T-helper 1 cell (primary cell): ENCODE measurements at regions not wholly inside any gene's neighbourhood (a gene's known extent, or its start where the extent isn't known, plus 50 kb on each side); places are given as distances from the start of the nearest gene placed in this dataset.

ENCODE experiments used
- DNase-seq, 5 donors: peaks; one replicate each; pipeline ENCODE4 v3.0.0-alpha.2; 2012 to 2020

DNA sequence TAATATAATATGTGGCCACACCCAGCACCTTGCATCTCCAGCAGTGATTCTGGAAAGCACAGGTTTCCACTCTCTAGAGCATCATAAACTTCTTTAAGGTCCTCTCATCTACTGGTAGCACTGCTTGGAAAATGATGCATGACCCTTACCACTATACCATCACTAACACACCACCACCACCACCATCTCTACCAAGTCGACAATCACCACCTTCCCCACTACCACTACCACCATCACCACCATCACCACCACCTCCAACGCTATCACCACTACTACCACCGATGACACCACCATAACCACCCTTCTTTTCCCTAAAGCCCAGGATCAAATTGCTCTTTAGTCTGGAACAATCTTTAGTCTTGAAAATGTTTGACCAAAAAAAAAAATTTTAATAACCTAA is 390.4 kb downstream of the SUCLA2 start:
- DNase-seq, result no peak

DNA sequence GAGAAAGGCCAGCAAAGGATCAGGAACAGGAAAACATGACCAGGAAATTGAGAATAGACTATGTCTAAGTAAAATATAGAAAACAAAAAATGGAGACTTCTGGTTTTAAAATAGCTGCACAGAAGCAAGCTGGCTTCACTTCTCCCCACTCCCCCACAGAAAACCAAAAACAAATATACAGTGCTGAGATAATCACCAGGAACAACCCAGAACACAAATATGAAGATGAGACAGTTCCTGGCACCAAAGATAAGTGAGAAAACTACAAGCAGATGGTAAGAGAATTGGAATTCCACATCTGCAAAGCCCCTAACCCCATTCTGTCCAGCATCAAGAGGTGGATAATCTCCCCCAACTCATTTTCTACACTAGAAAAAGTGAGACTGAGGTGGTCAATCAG is 397.7 kb downstream of the SUCLA2 start:
- no peak for DNase-seq

DNA sequence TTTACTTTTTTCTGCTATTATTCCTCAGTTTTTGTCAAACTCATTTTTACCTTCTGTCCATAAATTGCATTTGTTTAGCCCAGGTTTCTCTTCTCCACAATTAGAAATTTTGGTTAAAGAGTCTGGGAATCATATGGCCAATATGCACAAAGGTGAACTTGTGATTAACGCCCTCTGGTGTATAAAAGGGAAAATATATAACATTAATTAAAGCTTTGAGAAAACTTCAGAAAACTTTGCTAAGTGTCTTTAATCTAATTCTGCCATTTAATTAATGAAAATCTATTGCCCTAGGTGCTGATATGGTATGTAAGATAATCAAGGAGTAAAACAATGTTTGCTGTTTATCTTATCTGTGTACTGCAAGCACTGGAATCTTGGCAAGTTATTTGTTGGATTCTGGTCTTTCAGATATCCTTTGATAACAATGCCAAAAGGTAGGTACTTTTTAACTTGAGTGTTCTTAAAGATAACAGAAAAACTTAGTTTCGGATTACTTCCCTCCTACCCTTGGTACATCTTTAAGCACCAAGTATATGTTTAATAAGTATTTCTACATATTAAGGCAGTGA is 402.6 kb downstream of the SUCLA2 start:
- DNase-seq, result no peak

DNA sequence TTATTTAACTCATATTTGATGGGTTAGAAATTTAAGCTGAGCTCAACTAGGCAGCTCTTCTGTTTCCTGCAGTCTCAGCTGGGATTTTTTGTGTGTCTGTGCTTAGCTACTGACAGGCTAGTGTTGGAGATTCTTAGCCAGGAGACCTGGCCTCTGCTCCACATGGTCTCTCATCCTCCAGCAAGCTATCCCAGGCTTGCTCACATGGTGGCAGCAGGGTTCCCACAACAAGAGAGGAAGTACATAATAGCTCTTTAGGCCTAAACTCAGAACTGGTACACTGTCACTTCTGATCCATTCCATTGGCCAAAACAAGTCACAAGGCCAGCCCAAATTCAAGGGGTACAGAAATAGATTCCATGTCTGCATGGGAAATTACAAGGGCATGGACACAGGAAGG is 406.2 kb downstream of the SUCLA2 start:
- no peak for DNase-seq

DNA sequence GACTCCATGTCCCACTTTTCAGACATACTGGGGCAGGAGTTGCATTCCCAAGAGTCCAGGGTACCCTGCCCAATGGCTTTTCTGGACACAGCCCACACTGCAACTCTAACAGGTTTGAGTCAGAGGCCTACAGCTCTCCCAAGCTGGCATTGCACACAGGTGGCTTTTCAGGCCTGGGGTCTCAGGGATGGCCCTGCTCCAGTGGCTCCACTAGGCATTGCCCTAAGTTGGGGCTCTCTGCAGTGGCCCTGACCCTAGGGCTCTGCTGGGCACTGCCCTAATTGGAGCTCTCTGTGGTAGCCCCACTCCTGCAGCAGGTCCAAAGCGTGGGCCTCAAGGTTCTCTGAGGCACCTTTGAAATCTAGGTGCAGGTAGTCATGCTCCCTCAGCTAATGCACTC is 408.8 kb downstream of the SUCLA2 start:
- no peak for DNase-seq

DNA sequence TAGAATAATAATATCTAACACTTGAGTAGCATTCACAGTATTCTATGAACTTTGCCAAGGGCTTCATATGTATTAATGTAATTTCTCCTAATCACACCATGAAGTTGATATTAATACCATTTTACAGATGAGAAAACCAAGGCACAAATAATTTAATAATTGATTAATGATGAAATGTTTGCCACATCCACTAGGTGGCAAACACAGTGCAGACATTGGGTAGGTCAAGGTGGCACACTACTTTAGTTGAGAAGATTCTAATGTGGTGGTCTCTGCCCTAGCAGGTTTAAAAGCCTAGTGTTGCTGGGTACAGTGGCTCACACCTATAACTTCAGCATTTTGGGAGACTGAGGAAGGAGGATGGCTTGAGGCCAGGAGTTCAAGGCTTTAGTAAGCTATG is 412.4 kb downstream of the SUCLA2 start:
- DNase-seq, result no peak

DNA sequence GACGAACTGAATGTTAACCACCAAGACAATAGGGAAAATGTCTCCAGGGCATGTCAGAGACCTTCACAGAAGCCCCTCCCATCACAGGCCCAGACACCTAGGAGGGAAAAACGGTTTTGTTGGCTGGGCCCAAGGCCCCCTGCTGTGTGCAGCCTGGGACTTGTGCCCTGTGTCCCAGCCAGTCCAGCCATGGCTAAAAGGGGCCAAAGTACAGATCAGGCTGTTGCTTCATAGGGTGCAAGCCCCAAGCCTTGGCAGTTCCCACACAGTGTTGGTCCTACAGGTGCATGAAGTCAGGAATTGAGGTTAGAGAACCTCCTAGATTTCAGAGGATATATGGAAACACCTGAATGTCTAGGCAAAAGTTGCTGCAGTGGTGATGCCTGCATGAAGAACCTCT is 428.7 kb downstream of the SUCLA2 start:
- no peak for DNase-seq

DNA sequence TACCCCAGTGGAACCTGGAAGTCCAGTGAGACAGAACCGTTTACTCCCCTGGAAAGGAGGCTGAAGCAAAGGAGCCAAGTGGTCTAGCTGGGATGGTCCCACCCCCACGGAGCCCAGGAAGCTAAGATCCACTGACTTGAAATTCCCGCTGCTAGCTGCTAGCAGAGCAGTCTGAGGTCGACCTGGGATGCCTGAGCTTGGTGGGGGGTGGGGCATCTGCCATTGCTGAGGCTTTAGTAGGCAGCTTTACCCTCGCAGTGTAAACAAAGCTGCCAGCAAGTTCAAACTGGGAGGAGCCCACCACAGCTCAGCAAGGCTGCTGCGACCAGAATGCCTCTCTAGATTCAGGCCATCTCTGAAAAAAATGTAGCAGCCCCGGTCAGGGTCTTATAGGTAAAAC is 437.0 kb downstream of the SUCLA2 start:
- no peak for DNase-seq

DNA sequence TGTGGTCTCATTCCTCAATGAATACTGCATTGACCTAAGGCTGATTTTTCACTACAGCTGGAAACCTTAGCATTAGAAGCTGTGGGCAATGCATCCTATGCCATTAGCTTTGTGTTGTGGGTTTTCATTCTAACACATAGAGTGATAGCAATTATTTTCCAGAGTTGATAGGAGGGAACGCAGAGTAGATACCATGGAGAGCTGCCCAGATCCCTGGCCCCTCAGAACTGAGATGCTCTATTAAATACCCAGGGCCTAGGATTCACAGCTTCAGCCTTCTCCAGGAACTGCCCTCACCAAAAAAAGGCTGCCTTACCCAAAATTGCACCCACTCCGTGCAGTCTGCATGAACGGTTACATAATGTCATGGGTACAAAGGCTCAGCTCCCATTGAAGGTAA is 444.4 kb downstream of the SUCLA2 start:
- DNase-seq, result no peak

DNA sequence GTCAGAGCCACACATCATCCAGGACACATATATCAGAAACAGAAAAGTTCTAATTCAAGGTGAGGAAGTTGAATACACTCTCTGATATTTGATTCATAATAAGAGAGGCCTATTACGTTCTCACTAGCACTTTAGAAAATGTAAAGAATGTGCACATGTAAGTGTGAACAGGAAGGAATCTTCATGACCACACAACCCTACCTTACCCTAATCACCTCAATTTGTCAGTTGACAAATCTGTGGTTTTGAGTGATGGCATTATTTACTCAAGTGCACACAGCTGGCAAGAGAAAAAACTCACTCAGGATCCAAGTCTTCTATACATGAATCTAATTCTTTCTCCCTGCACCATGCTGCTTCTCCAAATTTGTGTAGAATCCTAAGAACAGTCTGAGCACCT is 445.8 kb downstream of the SUCLA2 start:
- DNase-seq, result no peak

DNA sequence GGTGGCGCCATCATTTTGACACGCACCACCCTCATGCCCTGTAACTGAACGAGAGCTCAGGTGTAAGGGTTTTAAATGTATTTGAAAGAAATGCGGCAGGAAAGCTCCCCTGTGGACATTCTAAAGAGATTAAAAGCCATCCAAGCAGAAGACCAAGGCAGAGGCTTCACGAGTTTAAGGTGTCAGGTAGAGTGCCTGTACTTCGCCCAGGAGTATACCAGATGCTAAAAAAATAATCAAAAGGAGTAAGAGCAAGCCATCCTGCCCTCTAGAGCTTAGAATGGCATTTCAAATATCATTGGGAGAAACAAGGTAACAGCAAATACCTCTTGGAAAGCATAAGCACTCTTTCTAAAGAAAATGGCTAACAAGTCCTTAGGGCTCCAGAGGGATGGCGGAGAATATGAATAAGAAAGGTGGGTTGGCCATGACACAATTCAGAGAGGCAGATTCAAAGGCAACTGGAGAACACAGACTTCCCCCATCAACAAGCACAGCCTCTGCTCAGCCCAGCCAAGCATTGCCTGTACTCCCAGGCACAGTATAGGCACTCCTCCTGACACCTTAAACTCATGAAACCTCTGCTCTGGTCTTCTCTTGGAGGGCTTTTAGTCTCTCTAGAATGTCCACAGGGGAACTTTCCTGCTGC is 447.6 kb downstream of the SUCLA2 start:
- no peak for DNase-seq

DNA sequence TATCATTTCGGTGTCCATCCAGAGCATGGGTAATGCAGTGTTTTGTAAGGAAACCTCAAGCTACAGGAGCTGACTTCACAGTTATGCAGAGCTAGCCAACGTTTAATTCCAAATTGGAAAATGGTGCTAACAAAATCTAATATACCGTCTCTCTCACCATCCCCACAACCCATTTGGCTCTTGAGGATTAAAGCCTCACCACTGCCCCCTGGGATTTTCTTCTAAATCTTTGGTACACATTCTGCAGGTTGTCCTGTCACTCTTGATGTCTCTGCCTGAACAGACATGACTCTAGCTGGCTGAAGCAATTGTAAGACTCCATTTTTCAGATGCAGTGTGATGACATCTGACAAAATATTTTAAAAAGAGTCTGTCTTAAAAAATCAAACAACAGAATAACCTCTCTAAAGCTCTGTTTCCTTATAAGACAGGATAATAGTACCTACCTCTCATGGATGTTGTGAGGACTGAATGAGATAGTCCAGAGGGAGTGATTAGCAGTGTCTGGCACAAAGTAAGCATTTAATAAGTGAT is 451.8 kb downstream of the SUCLA2 start:
- no peak for DNase-seq

DNA sequence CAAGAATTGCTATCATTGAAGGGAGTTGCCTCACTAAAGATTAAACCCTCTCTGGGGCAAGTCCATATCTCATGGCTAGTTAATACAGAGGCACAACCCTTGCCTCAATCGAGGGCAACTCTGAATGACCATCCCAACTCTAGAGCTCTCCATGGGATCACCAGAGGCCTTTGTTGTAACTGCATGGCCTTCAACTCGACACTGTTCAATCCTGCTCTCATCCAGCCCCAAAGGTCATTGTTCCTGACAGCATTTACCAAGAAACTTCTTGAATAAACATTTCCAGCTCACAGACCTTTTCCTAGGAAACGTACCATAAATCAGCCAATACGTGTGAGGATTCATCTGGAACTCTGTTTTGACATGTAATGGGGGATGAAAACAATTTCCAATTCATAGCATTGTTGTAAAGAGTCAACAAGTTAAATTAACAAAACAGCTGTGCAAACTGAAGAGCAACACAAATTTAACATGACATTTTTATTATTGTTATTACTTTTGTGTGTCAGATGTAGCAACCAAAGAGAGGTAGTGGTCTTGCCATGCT is 452.7 kb downstream of the SUCLA2 start:
- no peak for DNase-seq

DNA sequence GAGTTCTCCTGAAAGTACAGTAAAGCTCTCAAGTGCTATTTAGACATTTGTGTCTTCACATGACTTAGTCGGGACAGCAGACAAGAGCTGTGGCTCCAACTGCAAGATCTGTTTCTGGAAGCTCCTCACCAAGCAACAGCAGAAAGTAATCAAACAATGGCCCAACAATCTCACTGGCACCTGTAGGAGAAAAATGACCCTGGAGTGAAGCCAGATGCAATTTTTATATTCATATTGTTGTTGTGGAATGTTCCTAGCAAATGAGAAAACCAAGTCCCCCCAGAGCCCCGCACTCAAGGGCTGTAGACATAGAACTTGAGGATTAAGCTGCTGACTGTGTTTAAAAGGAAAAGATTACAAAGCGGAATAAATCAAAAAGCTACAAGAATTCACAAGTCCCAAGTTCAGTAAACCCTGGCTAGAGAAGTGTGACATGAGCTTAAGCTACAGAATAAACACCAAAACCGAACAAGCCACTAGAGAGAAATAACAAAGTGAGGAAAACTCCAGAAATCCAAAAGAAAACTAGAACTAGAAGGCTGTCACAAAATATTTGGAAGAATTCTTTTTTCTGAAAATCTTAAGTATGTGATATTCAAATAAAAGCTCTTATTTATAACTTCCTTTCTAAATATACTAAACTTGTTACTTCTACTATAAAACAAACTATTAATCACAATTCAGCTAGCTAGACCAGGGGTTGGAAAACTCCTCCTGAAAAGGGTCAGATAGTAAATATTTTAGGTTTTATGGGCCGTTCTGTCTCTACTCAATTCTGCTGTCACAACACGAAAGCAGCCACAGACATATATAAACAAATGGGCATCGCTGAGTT is 454.5 kb downstream of the SUCLA2 start:
- no peak for DNase-seq

DNA sequence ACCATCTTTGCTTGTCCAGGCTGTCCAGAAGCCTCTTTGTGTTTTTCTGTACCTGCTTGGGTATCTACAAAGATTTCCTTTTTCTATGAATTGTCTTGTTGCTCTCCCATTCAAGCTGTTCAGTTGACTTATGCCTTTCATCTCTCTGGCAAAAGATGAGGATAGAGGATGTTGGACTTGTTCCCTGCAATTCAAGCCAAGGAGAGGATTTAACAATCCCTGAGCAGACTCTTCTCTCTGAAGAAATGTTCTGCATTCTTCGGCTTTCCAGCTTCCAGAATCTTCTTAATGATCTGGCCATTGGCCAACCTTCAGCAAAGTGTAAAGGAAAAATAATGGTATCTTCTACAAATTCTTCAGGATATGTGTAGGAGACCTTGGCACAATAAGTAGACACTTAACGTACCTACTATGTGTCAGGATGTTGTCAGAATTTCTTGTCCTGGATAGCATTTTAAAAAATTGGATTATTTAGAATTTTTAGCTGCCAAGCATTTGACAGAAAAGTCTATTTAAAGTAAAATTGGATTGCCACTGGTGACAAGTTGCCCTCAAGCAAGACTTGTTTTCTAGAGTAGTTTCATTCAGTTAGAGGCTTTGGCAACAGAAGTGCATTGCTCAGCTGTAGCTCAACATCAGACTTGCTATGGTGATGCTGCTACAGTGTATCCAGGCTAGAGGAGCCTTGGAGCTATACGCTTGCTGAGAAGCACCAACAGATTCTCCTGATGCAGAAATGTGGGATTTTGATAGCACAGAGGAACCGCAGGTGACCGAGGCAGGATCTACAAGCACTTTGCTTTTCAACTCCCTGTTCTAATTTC is 455.7 kb downstream of the SUCLA2 start:
- DNase-seq, result no peak

DNA sequence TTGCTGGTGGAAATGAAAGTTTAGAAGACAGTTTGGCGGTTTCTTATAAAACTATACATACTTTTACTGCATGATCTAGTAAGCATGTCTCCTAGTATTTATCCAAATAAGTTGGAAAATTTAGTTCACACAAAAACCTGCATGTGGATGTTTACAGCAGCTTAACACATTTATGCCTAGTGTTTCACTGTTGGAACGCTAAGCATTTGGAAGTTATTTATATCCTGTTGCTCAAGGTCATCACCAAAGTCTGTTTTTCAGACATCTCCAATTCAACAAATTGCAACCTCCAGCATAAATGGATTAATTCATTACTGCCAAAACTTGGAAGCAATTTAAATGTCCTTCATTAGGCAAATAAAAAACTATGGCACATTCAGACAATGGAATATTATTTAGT is 461.8 kb downstream of the SUCLA2 start:
- no peak for DNase-seq

DNA sequence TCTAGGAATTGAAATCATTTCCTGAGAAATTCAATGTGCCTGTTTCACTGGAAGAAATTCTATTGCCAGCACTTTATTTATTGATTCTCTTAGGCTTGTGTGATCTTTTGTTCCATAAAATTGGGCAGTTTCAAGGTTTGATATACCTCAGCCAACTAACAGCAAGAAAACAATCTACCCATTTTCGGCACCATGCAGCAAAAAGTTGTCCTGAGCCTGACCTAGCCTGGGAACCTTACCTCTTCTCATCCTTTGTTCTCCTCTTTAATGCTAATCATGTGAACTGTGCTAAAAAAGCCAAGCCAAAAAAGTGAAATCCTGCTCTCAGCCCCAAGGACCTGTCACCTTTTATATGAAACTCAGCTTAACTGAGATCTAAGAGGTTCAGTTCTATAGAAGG is 477.3 kb downstream of the SUCLA2 start:
- no peak for DNase-seq

DNA sequence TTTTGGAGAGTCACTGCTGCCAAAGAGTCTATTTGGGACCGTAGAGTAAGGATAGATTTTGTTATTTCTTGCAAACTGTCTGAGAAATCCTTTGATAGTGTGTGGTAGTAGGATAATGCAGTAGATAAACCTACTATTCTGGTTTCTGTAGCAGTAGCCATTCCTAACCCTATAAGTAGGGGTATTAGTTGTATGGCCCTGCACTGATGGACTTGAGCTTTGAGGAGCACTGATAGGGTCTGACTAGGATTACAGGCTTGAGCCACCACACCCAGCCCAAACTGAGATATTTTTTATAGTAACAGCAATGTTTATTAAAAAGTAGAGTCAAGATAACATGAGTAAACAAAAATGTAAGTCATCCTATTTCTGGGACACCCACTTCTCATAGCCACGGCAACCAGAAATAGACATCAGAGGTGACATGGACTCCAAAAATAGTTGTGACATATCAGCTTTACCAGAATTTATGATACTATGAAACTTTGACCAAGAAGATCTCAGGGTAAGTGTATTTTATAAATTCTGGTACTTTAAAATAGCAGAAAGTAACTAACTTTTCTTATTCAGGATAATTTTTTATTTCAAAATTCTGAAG is 479.1 kb downstream of the SUCLA2 start:
- DNase-seq, result no peak

DNA sequence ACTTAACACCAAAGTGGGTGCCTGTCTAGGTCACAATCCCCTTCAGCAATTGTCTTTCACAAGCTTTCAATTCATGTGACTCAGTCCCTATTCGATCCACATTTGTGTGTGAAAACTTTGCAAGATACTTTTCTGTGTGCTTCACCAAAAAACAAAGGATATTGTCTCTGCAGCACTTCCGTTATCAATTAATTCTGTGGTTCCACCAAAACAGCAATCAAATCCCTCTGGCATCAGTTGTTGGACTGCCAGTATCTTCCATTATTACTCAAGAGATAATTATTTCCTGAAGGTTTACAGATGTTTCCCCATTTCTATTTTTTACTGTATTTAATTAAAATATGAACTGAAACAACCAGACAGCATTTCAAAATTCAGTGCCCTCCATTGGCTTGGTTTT is 481.4 kb downstream of the SUCLA2 start:
- no peak for DNase-seq

DNA sequence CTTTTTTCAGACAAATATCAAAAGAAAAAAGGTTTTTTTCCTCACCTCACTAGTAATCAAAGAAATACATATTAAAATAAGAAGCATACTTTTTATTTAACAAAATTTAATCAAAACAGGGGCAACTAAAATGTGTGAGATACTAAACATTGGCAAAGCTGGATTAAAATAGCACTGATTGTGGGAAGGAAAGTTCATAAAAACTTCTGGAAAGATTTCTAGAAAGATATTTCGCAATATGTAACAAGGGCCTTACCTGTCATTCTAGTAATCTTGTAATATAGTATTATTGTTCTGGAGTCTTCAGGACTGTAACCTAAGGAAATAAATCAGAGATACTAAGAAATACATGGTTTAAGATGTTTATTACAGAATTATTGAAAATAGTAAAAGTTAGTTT is 482.5 kb downstream of the SUCLA2 start:
- DNase-seq, result no peak

DNA sequence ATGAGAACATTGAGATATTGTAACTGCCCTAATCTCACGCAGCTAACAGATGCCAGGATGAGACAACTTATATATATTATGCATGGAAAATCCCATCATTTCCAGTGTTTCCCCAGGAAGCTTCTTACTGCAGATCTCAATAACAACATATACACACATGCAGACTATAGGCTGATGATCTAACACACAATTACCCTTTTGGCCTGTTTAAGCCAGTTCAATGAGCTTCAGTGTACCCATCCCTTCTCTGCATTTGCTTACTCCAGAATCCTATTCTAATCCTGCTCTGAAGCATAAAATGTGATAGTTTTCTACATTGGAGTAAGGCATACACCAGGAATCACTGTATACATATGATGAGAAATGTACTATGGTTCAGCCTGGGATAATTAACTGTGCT is 489.4 kb downstream of the SUCLA2 start:
- no peak for DNase-seq

DNA sequence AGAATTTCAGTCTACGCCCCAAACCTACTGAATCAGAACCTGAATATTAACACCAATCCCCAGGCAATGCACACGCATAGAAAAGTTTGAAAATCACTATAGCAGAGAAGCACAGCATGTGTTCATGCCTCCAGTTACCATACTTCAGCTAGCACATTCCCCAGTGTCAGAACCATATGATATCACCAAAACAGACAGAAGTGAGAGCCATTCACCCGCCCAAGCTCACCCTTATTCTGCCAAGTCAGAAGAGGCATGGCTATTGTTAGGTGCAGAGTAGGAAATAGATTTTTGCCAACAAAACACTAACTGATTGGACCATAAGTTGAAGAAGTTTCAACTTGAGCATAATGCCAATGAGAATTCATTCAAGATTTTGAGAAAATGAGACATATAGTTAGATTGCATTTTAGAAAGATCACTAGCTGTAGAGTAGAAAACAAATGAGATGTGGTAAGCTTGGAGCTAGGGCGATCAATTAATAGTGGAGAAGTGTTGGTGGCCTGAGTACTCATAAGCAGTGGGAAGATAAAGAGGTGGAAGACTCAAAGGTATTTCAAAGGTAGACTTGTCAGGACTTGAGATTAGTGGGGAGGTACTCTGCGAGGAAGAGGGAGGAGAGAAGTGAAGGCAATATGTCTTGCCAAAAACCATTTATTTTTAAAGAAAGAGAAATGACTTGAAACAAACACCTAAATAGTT is 492.4 kb downstream of the SUCLA2 start:
- no peak for DNase-seq
